Keratinocyte (primary cell): ENCODE measurements at regions not wholly inside any gene's neighbourhood (a gene's known extent, or its start where the extent isn't known, plus 50 kb on each side); places are given as distances from the start of the nearest gene placed in this dataset.

Experiments used
- DNase-seq: peaks from one replicate; pipeline ENCODE4 v3.0.0-alpha.2; 2011; ENCODE audit warnings: low read depth, missing footprints, low spot score
- FAIRE-seq: peaks from 2 replicates; lab custom pipeline; 2011; peaks lifted over from hg19 to GRCh38; lab: Jason Lieb, UNC
- H2AFZ ChIP-seq: 2 replicates; pipeline ENCODE4 v1.6.0; 2012; ENCODE audit warnings: low read length, control low read depth, inconsistent platforms; ENCODE audit not compliant: control insufficient read depth
- H3K27ac ChIP-seq: 2 replicates; pipeline ENCODE4 v1.5.1; 2011; ENCODE audit warnings: low read length; ENCODE audit not compliant: control insufficient read depth, insufficient read depth
- H3K27me3 ChIP-seq: 3 replicates; pipeline ENCODE4 v1.6.0; 2011; ENCODE audit warnings: low read length; ENCODE audit not compliant: control insufficient read depth, insufficient read depth; ENCODE audit errors: extremely low read depth
- H3K36me3 ChIP-seq, 2 experiments: 2 replicates in 1 of 2; 3 replicates in 1 of 2; pipeline ENCODE4 v1.5.1; 2011; ENCODE audit warnings: low read length in 2 of 2, mild to moderate bottlenecking in 1 of 2; ENCODE audit not compliant: control insufficient read depth in 2 of 2, insufficient read depth in 2 of 2; ENCODE audit errors: extremely low read depth in 1 of 2
- H3K4me1 ChIP-seq: 3 replicates; pipeline ENCODE4 v1.5.1; 2011; ENCODE audit warnings: low read length; ENCODE audit not compliant: control insufficient read depth, insufficient read depth; ENCODE audit errors: extremely low read depth
- H3K4me2 ChIP-seq: 3 replicates; pipeline ENCODE4 v1.6.0; 2011; ENCODE audit warnings: low read depth, low read length; ENCODE audit not compliant: control insufficient read depth, insufficient read depth; ENCODE audit errors: extremely low read depth
- H3K4me3 ChIP-seq, 3 experiments: fragments of 200-600 bp in 1 of 3; sonication (generic) in 1 of 3; 2 replicates in 2 of 3; 3 replicates in 1 of 3; pipeline ENCODE4 v1.5.1; 2011 to 2016; ENCODE audit warnings: low read length in 3 of 3, mild to moderate bottlenecking in 3 of 3, control low read depth in 2 of 3, inconsistent platforms in 1 of 3, low read depth in 1 of 3, mixed read lengths in 1 of 3, mixed run types in 1 of 3, moderate library complexity in 1 of 3; ENCODE audit not compliant: control insufficient read depth in 2 of 3, insufficient read depth in 2 of 3; ENCODE audit errors: extremely low read depth in 1 of 3
- H3K79me2 ChIP-seq: 2 replicates; pipeline ENCODE4 v1.6.0; 2012; ENCODE audit warnings: low read length; ENCODE audit not compliant: control insufficient read depth, insufficient read depth
- H3K9ac ChIP-seq: 3 replicates; pipeline ENCODE4 v1.6.0; 2011; ENCODE audit warnings: low read length; ENCODE audit not compliant: control insufficient read depth, insufficient read depth; ENCODE audit errors: extremely low read depth
- H3K9me1 ChIP-seq: 3 replicates; pipeline ENCODE4 v1.6.0; 2011; ENCODE audit warnings: low read length; ENCODE audit not compliant: control insufficient read depth, insufficient read depth; ENCODE audit errors: extremely low read depth
- H3K9me3 ChIP-seq: 2 replicates; pipeline ENCODE4 v1.5.1; 2012; ENCODE audit warnings: low read depth, low read length; ENCODE audit not compliant: control insufficient read depth
- H4K20me1 ChIP-seq: 3 replicates; pipeline ENCODE4 v1.6.0; 2011; ENCODE audit warnings: low read length; ENCODE audit not compliant: control insufficient read depth, insufficient read depth; ENCODE audit errors: extremely low read depth
- EZH2 ChIP-seq: IDR thresholded peaks from one replicate; pipeline ENCODE4 v1.6.1; 2012; ENCODE audit warnings: inconsistent platforms, mild to moderate bottlenecking, low read length, moderate library complexity
- dilution Hi-C: fragments of 300-500 bp; cut with MboI; formaldehyde crosslinking; loops from one replicate; pipeline ENCODE4 v1.7.0; 2020; ENCODE audit warnings: low sequenced_read_pairs; ENCODE audit not compliant: extremely low pct_ligation_motif_present
- TF ChIP-seq, protein P1 (sequence below), 3 experiments: IDR thresholded peaks in 1 of 3; conservative IDR thresholded peaks in 1 of 3; optimal IDR thresholded peaks in 1 of 3; 2 replicates in 2 of 3; 3 replicates in 1 of 3; pipeline versions ENCODE3 to v1.5.1; 2011; ENCODE audit warnings: low read length in 3 of 3, mild to moderate bottlenecking in 3 of 3, moderate library complexity in 2 of 3, control low read depth in 1 of 3, inconsistent platforms in 1 of 3; ENCODE audit not compliant: insufficient read depth in 2 of 3; ENCODE audit errors: extremely low read depth in 1 of 3

DNA sequence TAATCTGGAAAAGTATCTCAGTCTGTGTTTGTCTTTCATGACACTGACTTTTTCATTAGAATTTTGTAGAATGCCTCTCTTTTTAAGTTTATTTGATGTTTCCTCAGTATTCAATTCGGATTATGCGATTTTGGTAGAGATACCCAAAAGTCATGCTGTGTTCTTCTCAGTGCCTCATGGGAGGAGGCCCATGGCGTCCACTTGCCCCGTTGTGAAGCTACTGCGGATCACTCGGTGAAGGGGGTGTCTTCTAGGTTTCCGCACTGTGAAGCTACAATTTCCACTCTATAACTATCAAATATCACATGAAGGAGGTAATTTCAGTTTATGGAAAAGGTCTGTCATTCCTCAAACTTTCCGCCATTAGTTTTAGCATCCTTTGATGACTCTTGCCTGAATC, 794.0 kb downstream of the TBC1D22A start:
- TF ChIP-seq, protein P1, sequence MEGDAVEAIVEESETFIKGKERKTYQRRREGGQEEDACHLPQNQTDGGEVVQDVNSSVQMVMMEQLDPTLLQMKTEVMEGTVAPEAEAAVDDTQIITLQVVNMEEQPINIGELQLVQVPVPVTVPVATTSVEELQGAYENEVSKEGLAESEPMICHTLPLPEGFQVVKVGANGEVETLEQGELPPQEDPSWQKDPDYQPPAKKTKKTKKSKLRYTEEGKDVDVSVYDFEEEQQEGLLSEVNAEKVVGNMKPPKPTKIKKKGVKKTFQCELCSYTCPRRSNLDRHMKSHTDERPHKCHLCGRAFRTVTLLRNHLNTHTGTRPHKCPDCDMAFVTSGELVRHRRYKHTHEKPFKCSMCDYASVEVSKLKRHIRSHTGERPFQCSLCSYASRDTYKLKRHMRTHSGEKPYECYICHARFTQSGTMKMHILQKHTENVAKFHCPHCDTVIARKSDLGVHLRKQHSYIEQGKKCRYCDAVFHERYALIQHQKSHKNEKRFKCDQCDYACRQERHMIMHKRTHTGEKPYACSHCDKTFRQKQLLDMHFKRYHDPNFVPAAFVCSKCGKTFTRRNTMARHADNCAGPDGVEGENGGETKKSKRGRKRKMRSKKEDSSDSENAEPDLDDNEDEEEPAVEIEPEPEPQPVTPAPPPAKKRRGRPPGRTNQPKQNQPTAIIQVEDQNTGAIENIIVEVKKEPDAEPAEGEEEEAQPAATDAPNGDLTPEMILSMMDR (optimal IDR thresholded peaks at IDR 0.05 in 1 of 3, IDR thresholded peaks at IDR 0.05 in 1 of 3, conservative IDR thresholded peaks at IDR 0.05 in 1 of 3; ENCODE audit: extremely low read depth in 1 of 3, insufficient read depth in 2 of 3, low read length in 3 of 3): no peak
- no peak for TF ChIP-seq EZH2
- no peak overlapping the region for H3K27ac ChIP-seq
- H3K27me3 ChIP-seq: no peaks in the 10 kb centered on the region
- H3K4me1 ChIP-seq: no peaks in the 10 kb centered on the region
- H3K9me1 ChIP-seq: no peaks in the 10 kb centered on the region
- H3K9ac ChIP-seq: no peak overlapping the region
- no peaks in the 10 kb centered on the region for H4K20me1 ChIP-seq
- FAIRE-seq: no peak
- H3K4me2 ChIP-seq: no peak overlapping the region
- no peak for DNase-seq
- H2AFZ ChIP-seq: no peak overlapping the region
- no peaks in the 10 kb centered on the region for H3K36me3 ChIP-seq
- peaks cover 2% of the 10 kb centered on the region for H3K9me3 ChIP-seq
- no peaks in the 10 kb centered on the region for H3K79me2 ChIP-seq
- no peak overlapping the region for H3K4me3 ChIP-seq
- dilution Hi-C loops: no loop called here

GRCh38 chr22:47553436-47553835, 791.0 kb downstream of the TBC1D22A start:
- dilution Hi-C loops: no loop called here

More at GRCh38 chr22:47553436-47553835, 791.0 kb downstream of the TBC1D22A start:
- no peak overlapping the region for H3K4me2 ChIP-seq
- FAIRE-seq: no peak
- TF ChIP-seq, protein P1 (optimal IDR thresholded peaks at IDR 0.05 in 1 of 3, IDR thresholded peaks at IDR 0.05 in 1 of 3, conservative IDR thresholded peaks at IDR 0.05 in 1 of 3; ENCODE audit: extremely low read depth in 1 of 3, insufficient read depth in 2 of 3, low read length in 3 of 3): no peak
- TF ChIP-seq EZH2: no peak
- no peak overlapping the region for H3K4me3 ChIP-seq
- H3K36me3 ChIP-seq: no peaks in the 10 kb centered on the region
- H3K27me3 ChIP-seq: no peaks in the 10 kb centered on the region
- DNase-seq: no peak
- H2AFZ ChIP-seq: no peak overlapping the region
- no peaks in the 10 kb centered on the region for H4K20me1 ChIP-seq
- H3K9me3 ChIP-seq: peaks cover 2% of the 10 kb centered on the region
- no peaks in the 10 kb centered on the region for H3K79me2 ChIP-seq
- H3K9me1 ChIP-seq: no peaks in the 10 kb centered on the region
- no peaks in the 10 kb centered on the region for H3K4me1 ChIP-seq
- no peak overlapping the region for H3K9ac ChIP-seq
- no peak overlapping the region for H3K27ac ChIP-seq
